ENCODE measurements at regions not wholly inside any gene's neighbourhood (a gene's known extent, or its start where the extent isn't known, plus 50 kb on each side); places are given as distances from the start of the nearest gene placed in this dataset.

GRCh38 chr4:19700992-19701391 is 550.7 kb upstream of the SLIT2 start:
- TF ChIP-seq, protein P1, sequence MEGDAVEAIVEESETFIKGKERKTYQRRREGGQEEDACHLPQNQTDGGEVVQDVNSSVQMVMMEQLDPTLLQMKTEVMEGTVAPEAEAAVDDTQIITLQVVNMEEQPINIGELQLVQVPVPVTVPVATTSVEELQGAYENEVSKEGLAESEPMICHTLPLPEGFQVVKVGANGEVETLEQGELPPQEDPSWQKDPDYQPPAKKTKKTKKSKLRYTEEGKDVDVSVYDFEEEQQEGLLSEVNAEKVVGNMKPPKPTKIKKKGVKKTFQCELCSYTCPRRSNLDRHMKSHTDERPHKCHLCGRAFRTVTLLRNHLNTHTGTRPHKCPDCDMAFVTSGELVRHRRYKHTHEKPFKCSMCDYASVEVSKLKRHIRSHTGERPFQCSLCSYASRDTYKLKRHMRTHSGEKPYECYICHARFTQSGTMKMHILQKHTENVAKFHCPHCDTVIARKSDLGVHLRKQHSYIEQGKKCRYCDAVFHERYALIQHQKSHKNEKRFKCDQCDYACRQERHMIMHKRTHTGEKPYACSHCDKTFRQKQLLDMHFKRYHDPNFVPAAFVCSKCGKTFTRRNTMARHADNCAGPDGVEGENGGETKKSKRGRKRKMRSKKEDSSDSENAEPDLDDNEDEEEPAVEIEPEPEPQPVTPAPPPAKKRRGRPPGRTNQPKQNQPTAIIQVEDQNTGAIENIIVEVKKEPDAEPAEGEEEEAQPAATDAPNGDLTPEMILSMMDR (IDR thresholded peaks at IDR 0.05): no peak
- TF ChIP-seq RXRA (IDR thresholded peaks at IDR 0.05; ENCODE audit: borderline replicate concordance, low read depth): no peak
- TF ChIP-seq GABPA (IDR thresholded peaks at IDR 0.05; ENCODE audit: low read depth): no peak
- TF ChIP-seq EP300 (IDR thresholded peaks at IDR 0.05; ENCODE audit: borderline replicate concordance in 1 of 2, low read depth in 1 of 2, low read length in 1 of 2): no peak
- no peak for TF ChIP-seq USF1 (IDR thresholded peaks at IDR 0.05; ENCODE audit: borderline replicate concordance, low read depth)
- no peak for TF ChIP-seq MXI1 (IDR thresholded peaks at IDR 0.05; ENCODE audit: low read depth, low read length)
- TF ChIP-seq JUND (IDR thresholded peaks at IDR 0.05): no peak
- TF ChIP-seq, protein P2, sequence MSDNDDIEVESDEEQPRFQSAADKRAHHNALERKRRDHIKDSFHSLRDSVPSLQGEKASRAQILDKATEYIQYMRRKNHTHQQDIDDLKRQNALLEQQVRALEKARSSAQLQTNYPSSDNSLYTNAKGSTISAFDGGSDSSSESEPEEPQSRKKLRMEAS (IDR thresholded peaks at IDR 0.05; ENCODE audit: low read depth): no peak
- TF ChIP-seq RAD21 (IDR thresholded peaks at IDR 0.05; ENCODE audit: low read length): no peak
- TF ChIP-seq TAF1 (IDR thresholded peaks at IDR 0.05; ENCODE audit: borderline replicate concordance, low read depth, low read length): no peak
- TF ChIP-seq PBX3 (IDR thresholded peaks at IDR 0.05): no peak
- no peak for TF ChIP-seq GATA2 (CRISPR knock-in tag; IDR thresholded peaks at IDR 0.05)
- TF ChIP-seq POLR2AphosphoS5 (IDR thresholded peaks at IDR 0.05; ENCODE audit: low read depth, low read length): no peak
- TF ChIP-seq, protein P3, sequence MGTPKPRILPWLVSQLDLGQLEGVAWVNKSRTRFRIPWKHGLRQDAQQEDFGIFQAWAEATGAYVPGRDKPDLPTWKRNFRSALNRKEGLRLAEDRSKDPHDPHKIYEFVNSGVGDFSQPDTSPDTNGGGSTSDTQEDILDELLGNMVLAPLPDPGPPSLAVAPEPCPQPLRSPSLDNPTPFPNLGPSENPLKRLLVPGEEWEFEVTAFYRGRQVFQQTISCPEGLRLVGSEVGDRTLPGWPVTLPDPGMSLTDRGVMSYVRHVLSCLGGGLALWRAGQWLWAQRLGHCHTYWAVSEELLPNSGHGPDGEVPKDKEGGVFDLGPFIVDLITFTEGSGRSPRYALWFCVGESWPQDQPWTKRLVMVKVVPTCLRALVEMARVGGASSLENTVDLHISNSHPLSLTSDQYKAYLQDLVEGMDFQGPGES (IDR thresholded peaks at IDR 0.05; ENCODE audit: low read depth, low read length): no peak

Data from SK-N-SH (cell line).